ENCODE measurements at regions not wholly inside any gene's neighbourhood (a gene's known extent, or its start where the extent isn't known, plus 50 kb on each side); places are given as distances from the start of the nearest gene placed in this dataset.

- TF ChIP-seq, protein P1, sequence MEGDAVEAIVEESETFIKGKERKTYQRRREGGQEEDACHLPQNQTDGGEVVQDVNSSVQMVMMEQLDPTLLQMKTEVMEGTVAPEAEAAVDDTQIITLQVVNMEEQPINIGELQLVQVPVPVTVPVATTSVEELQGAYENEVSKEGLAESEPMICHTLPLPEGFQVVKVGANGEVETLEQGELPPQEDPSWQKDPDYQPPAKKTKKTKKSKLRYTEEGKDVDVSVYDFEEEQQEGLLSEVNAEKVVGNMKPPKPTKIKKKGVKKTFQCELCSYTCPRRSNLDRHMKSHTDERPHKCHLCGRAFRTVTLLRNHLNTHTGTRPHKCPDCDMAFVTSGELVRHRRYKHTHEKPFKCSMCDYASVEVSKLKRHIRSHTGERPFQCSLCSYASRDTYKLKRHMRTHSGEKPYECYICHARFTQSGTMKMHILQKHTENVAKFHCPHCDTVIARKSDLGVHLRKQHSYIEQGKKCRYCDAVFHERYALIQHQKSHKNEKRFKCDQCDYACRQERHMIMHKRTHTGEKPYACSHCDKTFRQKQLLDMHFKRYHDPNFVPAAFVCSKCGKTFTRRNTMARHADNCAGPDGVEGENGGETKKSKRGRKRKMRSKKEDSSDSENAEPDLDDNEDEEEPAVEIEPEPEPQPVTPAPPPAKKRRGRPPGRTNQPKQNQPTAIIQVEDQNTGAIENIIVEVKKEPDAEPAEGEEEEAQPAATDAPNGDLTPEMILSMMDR (conservative IDR thresholded peaks at IDR 0.05; ENCODE audit: low read depth in 2 of 2), result no peak
- TF ChIP-seq EZH2 (IDR thresholded peaks at IDR 0.05; ENCODE audit: low read depth, unreplicated experiment) (no peak), POLR2AphosphoS5 (IDR thresholded peaks at IDR 0.05; ENCODE audit: low read depth) (no peak), EZH2phosphoT487 (IDR thresholded peaks at IDR 0.05; ENCODE audit: unreplicated experiment) (no peak), CREB1 (CRISPR knock-in tag; IDR thresholded peaks at IDR 0.05; ENCODE audit: low read depth) (no peak), ZNF114 (CRISPR knock-in tag; IDR thresholded peaks at IDR 0.05) (no peak), JUNB (IDR thresholded peaks at IDR 0.05; ENCODE audit: unreplicated experiment) (no peak), STAT1 (IDR thresholded peaks at IDR 0.05; ENCODE audit: unreplicated experiment) (no peak), ZNF331 (CRISPR knock-in tag; IDR thresholded peaks at IDR 0.05; ENCODE audit: low read depth) (no peak), ETS1 (IDR thresholded peaks at IDR 0.05) (no peak), NANOG (IDR thresholded peaks at IDR 0.05; ENCODE audit: borderline replicate concordance) (no peak), ZNF462 (CRISPR knock-in tag; IDR thresholded peaks at IDR 0.05) (no peak)
- TF ChIP-seq, protein P2, sequence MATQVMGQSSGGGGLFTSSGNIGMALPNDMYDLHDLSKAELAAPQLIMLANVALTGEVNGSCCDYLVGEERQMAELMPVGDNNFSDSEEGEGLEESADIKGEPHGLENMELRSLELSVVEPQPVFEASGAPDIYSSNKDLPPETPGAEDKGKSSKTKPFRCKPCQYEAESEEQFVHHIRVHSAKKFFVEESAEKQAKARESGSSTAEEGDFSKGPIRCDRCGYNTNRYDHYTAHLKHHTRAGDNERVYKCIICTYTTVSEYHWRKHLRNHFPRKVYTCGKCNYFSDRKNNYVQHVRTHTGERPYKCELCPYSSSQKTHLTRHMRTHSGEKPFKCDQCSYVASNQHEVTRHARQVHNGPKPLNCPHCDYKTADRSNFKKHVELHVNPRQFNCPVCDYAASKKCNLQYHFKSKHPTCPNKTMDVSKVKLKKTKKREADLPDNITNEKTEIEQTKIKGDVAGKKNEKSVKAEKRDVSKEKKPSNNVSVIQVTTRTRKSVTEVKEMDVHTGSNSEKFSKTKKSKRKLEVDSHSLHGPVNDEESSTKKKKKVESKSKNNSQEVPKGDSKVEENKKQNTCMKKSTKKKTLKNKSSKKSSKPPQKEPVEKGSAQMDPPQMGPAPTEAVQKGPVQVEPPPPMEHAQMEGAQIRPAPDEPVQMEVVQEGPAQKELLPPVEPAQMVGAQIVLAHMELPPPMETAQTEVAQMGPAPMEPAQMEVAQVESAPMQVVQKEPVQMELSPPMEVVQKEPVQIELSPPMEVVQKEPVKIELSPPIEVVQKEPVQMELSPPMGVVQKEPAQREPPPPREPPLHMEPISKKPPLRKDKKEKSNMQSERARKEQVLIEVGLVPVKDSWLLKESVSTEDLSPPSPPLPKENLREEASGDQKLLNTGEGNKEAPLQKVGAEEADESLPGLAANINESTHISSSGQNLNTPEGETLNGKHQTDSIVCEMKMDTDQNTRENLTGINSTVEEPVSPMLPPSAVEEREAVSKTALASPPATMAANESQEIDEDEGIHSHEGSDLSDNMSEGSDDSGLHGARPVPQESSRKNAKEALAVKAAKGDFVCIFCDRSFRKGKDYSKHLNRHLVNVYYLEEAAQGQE (IDR thresholded peaks at IDR 0.05; ENCODE audit: unreplicated experiment), result no peak
Observed at GRCh38 chr2:104041351-104041750, 812.6 kb upstream of the POU3F3 start.
